AG08395 (cell line): ENCODE measurements at regions not wholly inside any gene's neighbourhood (a gene's known extent, or its start where the extent isn't known, plus 50 kb on each side); places are given as distances from the start of the nearest gene placed in this dataset.

ENCODE experiments used
- DNase-seq: peaks from one replicate; pipeline ENCODE4 v3.0.0; 2012; ENCODE audit warnings: mixed read lengths, low spot score

DNA sequence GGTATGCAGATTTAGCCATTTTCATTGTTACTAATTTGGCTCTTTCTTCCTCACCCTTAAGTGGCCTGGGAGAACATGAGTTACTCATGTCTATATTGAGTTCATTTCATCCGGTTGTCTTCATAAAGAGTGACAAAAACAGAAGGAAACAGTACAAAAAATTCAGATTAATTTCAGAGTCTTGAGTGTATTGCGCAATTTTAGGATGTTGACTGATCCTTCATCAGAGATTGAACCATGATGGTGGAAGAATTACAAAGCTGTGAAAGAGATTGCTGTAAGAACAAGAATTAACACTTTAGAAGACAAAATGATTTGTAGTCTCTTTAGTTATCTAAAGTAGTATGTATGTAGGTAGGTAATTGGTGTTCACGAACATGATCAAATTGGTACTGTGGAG lies 194.0 kb upstream of the PPP1R3A start:
- DNase-seq: no peak

DNA sequence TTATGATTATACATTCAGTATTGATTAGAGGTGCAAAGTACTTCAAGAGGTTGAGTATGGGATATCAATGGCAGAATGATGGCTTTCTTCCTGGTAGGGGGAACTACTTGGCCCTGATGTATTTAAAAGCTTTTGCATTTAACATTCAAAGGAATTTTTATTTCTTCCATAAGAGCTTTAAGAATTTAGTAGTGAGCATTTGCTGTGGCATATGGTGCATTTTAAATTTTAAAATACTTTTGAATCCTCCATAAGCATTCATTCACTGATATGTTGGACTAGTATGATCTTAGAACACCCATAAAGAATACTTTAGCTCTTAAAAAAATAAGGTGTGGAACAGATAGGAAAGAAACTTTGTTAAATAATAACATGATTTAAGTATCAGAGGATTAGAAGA lies 191.9 kb upstream of the PPP1R3A start:
- DNase-seq: no peak

DNA sequence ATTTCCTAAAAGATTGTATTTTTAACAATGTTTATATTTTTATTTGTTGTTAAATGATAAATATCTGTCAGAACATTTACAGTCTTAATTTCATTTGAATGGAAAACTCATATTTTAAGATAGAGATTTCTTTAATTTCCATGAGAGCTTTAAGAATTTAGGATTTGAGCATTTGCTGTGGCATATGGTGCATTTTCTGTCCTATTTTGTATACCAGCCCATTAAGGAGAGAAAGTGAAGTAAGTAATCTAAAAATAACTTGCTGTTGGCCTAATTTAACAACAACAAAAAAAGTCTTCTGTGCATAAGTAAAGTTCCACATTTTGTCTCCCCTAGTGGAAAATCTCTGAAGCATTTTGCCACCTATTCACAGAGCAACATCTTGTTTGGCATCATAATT lies 190.9 kb upstream of the PPP1R3A start:
- DNase-seq: no peak

DNA sequence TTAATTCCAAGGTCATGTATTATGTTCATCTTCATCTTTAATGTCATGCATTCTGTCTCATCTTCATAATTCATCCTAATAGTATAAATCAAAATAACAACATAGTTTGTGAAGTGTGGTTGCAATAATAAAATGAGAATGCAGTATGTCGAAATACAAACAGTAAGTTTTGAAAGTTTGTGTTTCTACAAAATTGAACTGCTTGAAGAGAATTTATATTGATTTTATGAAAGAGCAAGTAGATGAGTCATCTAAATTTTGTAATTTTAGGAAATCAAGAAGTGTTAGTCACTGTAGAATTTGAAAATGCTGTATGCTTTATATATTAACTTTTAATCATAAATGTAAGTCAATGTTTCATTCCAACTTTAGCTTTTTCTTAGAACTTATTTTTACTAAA lies 190.5 kb upstream of the PPP1R3A start:
- DNase-seq: no peak

DNA sequence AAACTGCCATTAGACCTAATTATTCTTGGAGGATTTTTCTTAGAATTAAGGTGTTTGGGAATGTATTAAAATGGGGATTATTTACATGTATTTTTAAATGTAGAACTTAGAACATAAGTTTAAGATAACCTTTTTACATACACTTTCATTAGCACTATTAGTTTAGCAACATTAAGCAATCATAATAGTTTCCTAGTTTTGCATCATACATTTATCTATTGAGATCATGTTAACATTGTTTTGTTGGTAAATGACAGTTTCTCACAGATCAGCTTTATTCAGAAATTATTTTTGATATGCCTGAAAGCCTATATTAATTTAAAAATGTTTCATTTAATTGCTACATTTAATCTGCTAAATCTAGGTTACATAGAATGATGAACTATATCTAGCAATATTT lies 189.7 kb upstream of the PPP1R3A start:
- no peak for DNase-seq

DNA sequence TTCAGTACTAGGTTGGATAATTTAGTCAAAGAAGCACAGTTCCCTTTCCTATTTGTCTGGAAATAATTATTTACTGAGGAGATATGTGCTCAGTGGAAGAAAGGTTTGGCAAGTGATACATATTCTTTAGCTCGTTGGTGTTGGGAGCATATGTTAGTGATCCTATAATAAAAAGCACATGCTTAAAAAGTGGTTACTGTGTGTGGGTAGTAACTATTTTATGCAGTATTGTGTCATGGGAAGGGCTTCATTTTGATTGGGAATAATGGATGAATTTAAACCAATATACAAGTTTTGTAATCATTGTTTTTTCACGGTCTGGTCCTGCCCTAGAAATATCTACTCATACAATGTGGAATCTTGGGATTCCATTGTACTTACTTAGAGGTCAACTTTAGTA lies 188.7 kb upstream of the PPP1R3A start:
- DNase-seq: peak; percentile 24

DNA sequence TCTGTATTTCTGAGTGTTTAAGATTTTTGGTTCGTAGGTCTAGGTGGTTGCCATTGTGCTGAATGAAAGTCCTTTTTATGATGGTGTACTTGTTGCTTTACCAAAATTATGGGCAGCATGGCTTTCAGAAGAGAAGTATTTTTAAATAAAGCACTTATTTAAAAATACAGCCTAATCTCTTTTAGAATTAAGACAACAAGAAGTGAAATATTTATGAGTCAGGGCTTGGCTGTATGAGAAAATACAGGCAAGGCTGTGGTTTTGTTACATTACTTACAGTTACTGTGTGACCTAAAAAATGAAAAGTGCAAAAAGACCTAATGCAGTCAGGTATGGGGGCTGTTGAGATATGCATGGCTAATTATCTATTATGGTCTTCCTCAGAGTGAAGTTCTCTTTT lies 185.2 kb upstream of the PPP1R3A start:
- no peak for DNase-seq

DNA sequence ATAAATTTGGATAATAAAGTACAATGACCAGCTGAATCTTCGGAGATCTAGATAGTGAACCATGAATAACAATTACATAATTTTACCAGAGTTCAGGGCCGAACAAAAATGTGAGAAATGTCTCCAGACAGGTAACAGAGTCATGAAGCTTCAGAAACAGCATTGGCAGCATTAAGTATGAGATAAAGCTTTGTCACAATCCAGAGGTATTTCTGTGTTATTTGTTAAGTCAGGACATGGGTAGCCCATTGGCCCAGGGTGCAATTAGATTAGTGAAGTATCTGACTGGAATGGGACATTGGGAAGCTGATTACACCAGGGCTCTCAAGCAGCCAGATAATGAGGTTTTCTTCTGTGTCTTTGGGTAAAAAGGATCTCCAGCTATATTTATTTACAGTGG lies 184.2 kb upstream of the PPP1R3A start:
- DNase-seq: no peak

DNA sequence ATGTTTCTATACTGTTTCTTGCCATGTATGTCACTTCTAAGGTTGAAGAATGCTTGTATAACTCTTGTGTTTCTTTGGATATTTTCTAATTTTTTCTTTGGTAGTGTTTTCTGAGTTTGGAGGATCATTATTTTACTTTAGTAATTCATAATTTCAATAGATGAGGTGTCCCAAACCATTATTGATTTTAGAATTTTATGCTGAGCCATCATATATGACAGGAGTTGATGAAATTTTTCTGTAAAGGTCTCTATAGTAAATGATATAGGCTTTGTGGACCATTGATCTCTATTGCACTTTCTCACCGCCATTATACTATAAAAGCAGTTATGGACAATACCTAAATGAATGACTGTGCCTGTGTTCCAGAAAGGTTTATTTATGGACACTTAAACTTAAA lies 183.3 kb upstream of the PPP1R3A start:
- DNase-seq: no peak

DNA sequence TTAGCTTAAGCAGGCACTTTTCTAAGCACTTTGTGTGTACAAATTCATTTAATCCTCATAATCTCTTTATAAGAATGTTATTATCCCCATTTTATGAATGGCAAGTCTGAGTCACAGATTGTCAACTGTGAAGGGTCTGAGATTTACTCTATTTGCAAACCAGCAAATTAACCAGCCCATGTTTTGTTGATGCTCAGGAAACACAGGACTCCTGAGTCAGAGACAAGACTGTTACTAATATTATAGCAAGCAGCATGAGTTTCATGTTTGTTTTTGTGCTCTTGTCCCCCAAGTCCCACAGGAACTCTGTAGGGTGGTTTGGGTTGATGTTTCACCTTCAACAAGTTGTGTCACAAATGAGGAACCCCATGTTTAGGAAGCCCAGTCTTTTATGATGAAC lies 182.0 kb upstream of the PPP1R3A start:
- no peak for DNase-seq

DNA sequence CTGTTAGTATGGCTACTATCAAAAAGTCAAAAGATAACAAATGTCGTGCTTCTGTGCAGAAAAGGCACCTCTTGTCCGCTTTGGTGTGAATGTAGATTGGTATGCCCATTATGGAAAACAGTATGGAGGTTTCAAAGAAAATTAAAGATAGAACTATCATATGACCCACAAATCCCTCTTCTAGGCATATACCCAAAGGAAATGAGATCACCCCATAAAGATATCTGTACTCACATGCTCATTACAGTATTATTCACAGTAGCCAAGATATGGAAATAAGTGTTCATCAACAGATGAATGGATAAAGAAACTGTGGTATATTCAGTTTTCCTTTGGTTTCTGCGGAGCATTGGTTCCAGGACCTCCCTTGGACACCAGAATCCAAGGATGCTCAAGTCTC lies 180.5 kb upstream of the PPP1R3A start:
- DNase-seq: no peak

DNA sequence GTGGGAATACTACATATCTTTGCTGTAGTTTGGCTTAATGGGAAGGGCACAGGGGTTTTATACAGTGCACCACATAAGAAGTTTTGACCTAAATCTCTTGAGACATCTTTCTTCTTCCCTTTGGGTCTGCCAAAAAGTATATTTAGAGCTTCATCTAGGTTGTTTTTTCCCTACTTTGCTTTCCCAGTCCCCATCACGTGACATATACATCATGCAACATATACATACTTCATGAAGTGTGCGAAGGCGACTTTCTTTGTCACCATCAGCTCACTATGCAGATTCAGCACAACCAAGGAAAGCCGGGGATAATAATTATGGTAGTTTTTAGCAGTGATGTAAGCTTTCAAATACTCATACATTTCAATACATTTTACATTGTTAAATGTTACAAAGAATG lies 177.1 kb upstream of the PPP1R3A start:
- DNase-seq: no peak

DNA sequence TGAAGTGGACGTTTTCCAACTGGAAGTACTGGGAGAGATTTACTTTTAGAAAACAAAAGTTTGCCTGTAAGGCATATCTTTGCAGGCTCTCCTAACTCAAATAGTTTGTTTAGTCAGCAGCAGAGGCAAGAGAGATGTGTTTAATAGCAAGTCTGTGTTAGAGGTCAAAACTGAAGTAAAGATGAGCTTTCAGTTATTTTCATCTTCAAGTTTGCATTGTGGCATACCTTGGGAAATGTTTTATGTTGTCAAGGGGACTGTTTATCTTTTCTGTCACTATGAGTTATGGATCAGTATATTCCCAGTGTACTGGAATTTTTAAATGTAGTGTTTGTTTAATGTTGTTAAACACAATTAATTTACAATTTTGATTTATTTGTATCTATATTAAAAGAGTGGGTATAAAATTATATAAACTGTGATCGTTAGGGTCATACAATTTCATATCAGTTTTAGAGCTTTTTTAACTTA lies 169.7 kb upstream of the PPP1R3A start:
- DNase-seq: no peak

DNA sequence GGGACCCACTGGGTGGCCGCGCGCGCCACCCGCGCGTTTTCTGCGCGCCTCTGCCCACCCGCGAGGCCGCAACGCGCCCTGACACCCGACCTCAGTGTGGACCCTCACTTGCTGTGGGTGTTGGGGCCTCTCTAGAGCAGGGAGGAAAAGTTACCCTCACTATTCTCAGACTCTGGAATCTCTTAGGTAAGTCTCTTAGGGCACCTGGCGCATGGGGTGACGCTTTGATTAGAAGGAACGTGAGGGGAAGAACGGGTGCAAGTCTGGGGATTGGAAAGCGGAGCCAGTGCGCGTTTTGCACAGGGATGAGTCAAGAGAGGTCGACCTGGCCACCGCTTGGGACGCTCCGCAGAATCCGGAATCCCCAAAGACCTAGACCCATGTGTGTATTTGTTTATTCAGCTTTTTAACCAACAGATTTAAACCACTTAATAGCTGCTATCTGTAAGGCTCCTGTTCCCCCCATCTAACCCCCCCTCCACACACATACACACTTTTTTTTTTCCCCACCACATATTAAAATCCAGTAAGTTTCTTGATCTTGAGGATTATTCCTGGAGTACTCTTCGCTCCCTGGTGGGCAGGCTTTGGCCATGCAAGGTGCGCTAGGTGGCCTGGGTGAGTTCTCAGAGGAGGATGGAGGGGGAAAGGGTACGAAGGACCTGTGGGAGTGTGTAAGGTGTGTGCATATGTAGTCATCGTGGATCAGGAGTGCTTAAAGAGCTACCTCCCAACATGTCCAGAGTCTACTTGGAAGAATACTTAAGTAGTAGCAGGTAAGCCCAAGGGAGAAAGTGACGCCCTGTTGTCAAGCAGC lies 169.1 kb upstream of the PPP1R3A start:
- no peak for DNase-seq

DNA sequence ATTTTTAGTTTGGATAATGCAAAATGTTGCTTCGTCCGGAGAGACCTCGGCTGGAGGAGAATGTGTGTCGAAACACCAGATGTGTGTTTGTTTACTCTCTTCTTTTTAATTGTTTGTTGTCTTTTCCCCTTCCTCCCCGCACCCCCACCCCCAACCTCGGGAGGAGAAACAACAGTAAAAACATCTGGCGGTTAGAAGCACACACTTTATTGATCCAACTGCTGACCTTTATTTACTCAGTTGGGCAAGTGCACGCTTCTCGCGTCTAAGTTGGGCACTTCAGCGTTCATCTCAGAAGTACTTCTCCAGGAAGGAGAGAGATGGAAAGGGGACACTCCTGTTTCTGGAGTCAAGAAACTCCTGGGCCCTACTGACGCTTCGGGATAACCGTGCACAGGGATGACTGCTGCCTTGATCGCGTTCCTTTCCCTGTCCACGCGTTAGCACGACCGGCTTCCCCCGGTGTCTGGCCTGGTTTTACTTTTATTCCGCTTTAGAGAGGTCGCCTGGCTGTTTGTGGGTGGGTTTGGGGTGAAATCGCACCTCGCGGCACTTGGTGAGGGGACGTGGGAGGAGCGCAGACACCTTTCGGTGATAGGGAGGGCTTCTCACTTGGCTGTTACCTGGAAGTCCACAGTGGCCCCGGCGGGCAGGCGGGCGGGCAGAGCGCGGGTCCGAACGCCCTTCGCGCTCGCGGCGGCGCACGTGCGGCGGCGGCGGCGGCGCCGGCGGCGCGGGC lies 168.3 kb upstream of the PPP1R3A start:
- DNase-seq: peak; percentile 41

DNA sequence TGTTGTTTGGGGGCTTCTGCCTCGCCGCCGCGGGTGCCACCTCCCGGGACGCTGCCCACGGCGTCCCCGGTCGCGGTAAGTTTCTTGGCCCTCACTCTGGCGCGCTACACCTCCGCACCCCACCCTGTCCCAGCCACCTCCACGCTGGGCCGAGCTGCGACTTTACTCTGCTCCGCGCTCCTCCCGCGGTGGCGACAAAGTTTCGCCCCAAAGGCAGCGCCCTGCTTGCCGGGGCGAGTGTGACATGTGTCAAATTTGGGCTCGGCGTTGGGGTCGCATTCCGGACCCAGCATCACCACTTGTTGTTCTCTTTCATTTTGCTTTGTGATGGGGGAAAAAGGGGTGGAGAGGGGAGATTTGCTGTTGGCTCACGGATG lies 167.7 kb upstream of the PPP1R3A start:
- DNase-seq: no peak

DNA sequence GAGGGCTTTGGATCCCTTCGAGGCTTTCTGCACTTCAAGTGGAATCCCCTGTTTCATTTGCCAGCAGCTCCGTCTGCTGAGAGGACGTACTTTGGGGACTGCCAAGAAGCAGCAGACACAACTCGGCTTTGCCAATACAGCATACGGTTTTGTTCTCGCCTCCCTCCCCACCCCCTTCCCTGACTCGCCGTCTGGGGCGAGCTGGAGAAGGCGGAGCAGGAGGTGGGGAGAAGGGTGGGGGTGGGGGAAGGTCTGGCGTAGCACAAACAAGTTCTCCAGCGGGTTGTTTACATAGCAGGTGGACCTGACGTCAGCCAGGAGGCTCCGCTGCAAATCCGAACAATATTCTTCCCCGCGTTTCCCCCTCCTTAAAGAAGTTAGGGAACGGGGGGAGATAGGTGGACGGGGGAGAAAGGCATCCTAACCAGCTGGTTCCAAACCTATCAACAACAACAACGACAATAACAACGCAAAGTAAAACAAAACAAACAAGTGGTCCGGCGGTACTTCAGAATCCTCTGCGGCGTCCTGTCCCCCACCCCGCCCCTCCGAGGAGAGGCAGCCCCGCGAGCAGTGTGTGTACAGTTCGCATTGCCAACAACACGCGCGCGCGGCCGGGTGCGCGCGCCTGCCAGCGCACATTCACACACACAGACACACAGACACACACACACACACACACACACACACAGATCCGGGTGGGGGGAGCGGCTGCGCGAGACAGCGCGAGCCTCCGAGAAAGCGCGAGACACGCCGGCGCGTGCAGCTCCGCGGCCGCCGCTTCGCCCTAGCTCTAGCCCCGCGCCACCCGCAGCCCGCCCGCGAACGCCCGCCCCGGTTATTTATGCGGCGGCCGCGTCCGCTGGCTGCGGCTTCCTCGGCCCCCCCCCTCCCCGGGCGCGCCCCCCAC lies 167.0 kb upstream of the PPP1R3A start:
- peak; percentile 71 for DNase-seq

DNA sequence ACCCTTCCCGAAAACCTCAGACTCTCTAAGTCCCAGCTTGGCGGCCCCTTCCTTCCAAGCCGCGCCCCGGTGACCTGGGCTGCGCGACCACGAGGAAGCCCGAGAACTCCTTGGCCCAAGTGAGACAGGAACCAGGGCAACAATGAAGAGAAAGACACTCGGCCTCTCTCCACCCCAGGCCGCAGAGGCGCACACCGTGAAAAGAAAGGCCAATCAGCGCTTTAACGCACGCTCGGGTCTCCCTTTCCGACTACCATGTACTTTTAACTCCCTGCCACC lies 166.4 kb upstream of the PPP1R3A start:
- DNase-seq: no peak

DNA sequence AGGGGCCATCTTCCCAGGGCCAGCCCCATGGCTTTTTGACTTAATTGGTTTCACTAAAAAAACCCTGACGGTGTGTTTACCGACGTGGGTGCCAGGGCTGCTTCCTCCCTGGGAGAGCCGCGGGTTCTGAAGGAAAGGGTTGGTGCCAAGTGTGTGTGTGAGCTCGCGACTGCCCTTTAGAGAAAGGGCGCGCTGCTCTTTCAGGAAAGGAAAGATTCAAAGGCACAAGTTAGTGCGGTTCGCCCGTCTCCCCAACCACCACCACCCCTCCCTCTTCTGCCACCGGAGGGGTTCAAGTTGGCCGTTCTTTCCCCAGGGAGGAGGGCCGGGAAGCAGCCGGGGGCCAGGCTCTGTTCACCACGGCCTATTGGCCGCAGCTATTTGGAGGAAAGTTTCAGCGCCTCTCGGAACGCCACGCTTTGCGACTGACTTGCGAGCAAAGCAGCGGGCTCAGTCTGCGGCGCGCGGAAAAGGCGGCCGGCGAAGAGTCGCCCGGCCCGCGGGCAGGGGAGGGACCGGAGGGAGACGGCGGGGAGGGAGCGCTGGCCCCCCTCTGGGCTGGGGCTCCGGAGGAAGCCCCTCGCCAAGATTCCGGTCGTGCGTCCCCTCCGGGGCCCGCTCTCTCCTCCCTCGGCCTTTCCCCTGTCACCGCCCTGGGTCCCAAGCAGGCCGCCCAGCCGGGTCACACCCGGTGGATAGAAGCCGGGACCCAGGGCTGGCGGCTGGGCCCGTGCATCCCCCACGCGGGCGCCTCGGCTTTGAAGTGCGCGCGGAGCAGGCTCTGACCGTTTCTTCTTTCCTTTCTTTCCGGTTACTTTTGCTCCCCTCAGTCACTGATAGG lies 165.9 kb upstream of the PPP1R3A start:
- peak; percentile 25 for DNase-seq

DNA sequence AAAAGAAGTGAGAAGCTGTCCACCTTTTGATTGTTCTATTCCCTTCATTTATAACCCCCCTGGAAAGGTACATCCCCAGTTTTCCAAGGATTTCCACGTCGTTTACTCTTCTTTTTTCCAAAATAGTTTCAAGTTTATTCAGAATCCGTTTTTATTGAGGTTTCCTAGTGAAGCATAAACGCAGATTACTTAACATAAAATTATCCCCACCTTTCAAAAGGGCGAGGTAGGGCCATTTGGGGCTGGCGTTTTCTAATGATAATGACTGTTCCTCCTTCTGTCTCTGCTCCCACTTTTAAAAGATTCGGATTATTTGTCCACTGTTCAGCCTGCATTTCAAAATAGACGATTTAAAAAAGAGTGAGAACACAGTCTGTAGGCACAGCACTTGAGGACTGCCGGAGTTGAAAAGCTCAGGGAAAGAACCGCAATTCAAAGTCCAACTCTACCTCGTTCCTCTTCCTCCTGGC lies 165.2 kb upstream of the PPP1R3A start:
- DNase-seq: no peak

DNA sequence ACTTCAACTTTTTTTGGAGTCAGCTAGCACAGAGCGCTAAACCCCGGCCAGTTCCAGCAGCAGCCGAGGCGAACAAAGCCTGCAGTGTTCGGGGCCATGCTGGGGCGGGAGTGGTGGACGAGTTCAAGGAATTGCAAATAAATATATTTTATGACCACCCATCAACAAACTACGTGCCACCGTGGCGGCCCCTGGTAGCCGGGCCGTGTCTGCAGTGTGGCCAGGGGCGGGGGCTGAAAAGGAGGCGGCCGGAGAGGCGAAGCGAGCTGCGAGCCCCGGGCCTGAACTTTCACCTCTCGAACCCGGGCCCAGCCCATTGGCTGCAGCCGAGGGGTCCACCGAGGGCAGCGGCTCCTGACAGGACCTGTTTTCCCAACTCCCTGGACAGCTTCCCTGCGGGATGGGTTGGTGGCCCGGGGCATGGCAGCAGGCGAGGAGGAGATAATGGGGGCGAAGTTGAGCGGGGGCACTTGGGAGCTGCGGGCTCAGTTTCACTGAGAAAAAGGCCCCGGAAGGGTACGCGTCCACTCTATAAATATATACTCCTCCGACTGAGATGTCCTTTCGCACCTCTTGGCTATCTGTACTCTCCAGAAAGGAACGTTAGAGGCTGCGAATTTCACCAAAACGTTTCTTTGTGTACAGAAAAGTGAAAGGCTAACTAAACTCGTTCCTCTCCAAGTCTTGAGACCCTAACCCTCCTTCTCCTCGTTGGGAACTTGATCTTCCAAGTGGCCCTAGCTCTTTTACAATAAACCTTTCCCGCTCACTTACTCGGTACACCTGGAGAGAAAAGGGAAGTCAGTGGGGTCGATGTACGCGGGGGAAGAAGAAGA lies 164.6 kb upstream of the PPP1R3A start:
- no peak for DNase-seq
